K562 (cell line): ENCODE measurements at regions not wholly inside any gene's neighbourhood (a gene's known extent, or its start where the extent isn't known, plus 50 kb on each side); places are given as distances from the start of the nearest gene placed in this dataset.

ENCODE experiments used
- ATAC-seq: fragments of 200-7000 bp; cut with Tn5 transposase; 3 replicates; pipeline ENCODE4 v1.9.1; 2020; ENCODE audit warnings: moderate library complexity
- BruUV-seq: library from RNA; stranded (reverse); fragments of 400-500 nt; replicated peaks from 2 replicates; lab custom pipeline; 2021; lab: Mats Ljungman, UMichigan
- CTCF ChIA-PET: fragments of 300-600 bp; formaldehyde crosslinking; extraction: SDS; loops from one replicate; lab custom pipeline; 2021; ENCODE audit warnings: low intra/inter-chr PET ratio; lab: Yijun Ruan, JAX
- POLR2A ChIA-PET: fragments of 300-600, 350-650 bp; sonication (Branson Sonifier 250); formaldehyde crosslinking; extraction: SDS; loops from one replicate; lab custom pipeline; 2021; ENCODE audit warnings: antibody characterized with exemption, inconsistent platforms; lab: Yijun Ruan, JAX
- DNase-seq, 4 experiments: peaks; one replicate each; pipeline versions ENCODE4 v3.0.0 to v3.0.0-alpha.2; 2011 to 2018; ENCODE audit warnings: low spot score in 3 of 4, mixed read lengths in 3 of 4; ENCODE audit errors: extremely low read depth in 1 of 4
- FAIRE-seq: peaks from 2 replicates; lab custom pipeline; 2011; peaks lifted over from hg19 to GRCh38; lab: Jason Lieb, UNC
- H2AFZ ChIP-seq: 2 replicates; pipeline ENCODE4 v1.6.0; 2011; ENCODE audit warnings: low read depth, low read length, control low read depth, inconsistent platforms
- H3K27ac ChIP-seq: fragments of 200-600 bp; 3 replicates; pipeline ENCODE4 v1.8.0; 2011; ENCODE audit warnings: low read depth, mild to moderate bottlenecking, control low read depth, inconsistent platforms, low read length, moderate library complexity, mixed read lengths; ENCODE audit errors: extremely low read depth
- H3K27me3 ChIP-seq, 2 experiments: fragments of 300-600 bp in 1 of 2; 2 replicates in 1 of 2; 3 replicates in 1 of 2; pipeline versions ENCODE4 v1.6.0 to v1.8.0; 2011; ENCODE audit warnings: inconsistent platforms in 2 of 2, low read length in 2 of 2, mild to moderate bottlenecking in 1 of 2, mixed read lengths in 1 of 2, moderate library complexity in 1 of 2; ENCODE audit not compliant: control insufficient read depth in 2 of 2, insufficient read depth in 2 of 2
- H3K36me3 ChIP-seq: fragments of 300-600 bp; 3 replicates; pipeline ENCODE4 v1.8.0; 2011; ENCODE audit warnings: mild to moderate bottlenecking, low read length, inconsistent platforms; ENCODE audit not compliant: control insufficient read depth, insufficient read depth
- H3K4me1 ChIP-seq, 2 experiments: fragments of 200-600 bp in 1 of 2; replicated peaks in 1 of 2; 2 replicates in 1 of 2; 3 replicates in 1 of 2; pipeline versions ENCODE4 v1.5.1 to v1.8.0; 2011; ENCODE audit warnings: inconsistent platforms in 2 of 2, low read length in 2 of 2, mild to moderate bottlenecking in 1 of 2, mixed read lengths in 1 of 2, moderate library complexity in 1 of 2; ENCODE audit not compliant: control insufficient read depth in 2 of 2, insufficient read depth in 2 of 2
- H3K4me2 ChIP-seq: 2 replicates; pipeline ENCODE4 v1.6.1; 2011; ENCODE audit warnings: low read length, control low read depth, inconsistent platforms, mixed read lengths; ENCODE audit not compliant: insufficient read depth
- H3K4me3 ChIP-seq: fragments of 200-600 bp; sonication (generic), shearing (Covaris generic); 2 replicates; pipeline ENCODE4 v1.5.1; 2016; ENCODE audit warnings: control low read depth, inconsistent platforms
- H3K79me2 ChIP-seq: fragments of 200-600 bp; 3 replicates; pipeline ENCODE4 v1.8.0; 2011; ENCODE audit warnings: low read length, inconsistent platforms; ENCODE audit not compliant: control insufficient read depth, insufficient read depth
- H3K9ac ChIP-seq, 2 experiments: 2 replicates each; pipeline versions ENCODE4 v1.6.0 to v1.6.1; 2011; ENCODE audit warnings: low read depth in 2 of 2, low read length in 2 of 2, control low read depth in 1 of 2, inconsistent platforms in 1 of 2, mild to moderate bottlenecking in 1 of 2, mixed read lengths in 1 of 2; ENCODE audit not compliant: insufficient read depth in 1 of 2
- H3K9me1 ChIP-seq: one replicate; pipeline ENCODE4 v1.6.0; 2011; ENCODE audit warnings: inconsistent platforms, mild to moderate bottlenecking, low read length, moderate library complexity; ENCODE audit not compliant: control insufficient read depth, insufficient read depth
- H3K9me3 ChIP-seq: replicated peaks from 2 replicates; pipeline ENCODE4 v1.5.1; 2011; ENCODE audit warnings: low read depth, low read length, inconsistent platforms; ENCODE audit not compliant: control insufficient read depth, insufficient read depth
- H4K20me1 ChIP-seq: replicated peaks from 2 replicates; pipeline ENCODE4 v1.6.1; 2011; ENCODE audit warnings: low read length, inconsistent platforms, mixed read lengths; ENCODE audit not compliant: control insufficient read depth, insufficient read depth
- KAT2B ChIP-seq: IDR thresholded peaks from one replicate; pipeline ENCODE4 v1.6.1; 2012; ENCODE audit warnings: low read depth, mild to moderate bottlenecking, control low read depth, inconsistent platforms, low read length, moderate library complexity
- MEIS2 ChIP-seq: fragments of 450-650 bp; IDR thresholded peaks from 2 replicates; pipeline ENCODE4 v1.6.1; 2014; ENCODE audit warnings: mild to moderate bottlenecking; ENCODE audit not compliant: partially characterized antibody
- RBM22 ChIP-seq: fragments of 200-400 bp; formaldehyde crosslinking; IDR thresholded peaks from 2 replicates; pipeline ENCODE4 v1.6.1; 2018; ENCODE audit warnings: low read length, low read depth; ENCODE audit not compliant: poor library complexity, severe bottlenecking
- RBM39 ChIP-seq: fragments of 200-400 bp; formaldehyde crosslinking; optimal IDR thresholded peaks from 2 replicates; pipeline ENCODE3; 2018; ENCODE audit warnings: low read depth, low read length
- TFAM ChIP-seq: fragments of 250-450 bp; sonication (Bioruptor Pico); conservative IDR thresholded peaks from 2 replicates; pipeline ENCODE4 v1.5.0; 2021; ENCODE audit warnings: mild to moderate bottlenecking, moderate library complexity
- ZNF232 ChIP-seq: sonication (generic); formaldehyde crosslinking; IDR thresholded peaks from 2 replicates; pipeline ENCODE4 v1.8.0; 2022; ENCODE audit warnings: mild to moderate bottlenecking, missing genetic modification reagents
- WGBS: fragments of 100-300 bp; shearing (Covaris generic); methylation state at CpG from one replicate; pipeline ENCODE4 v1.1.6; 2016; ENCODE audit warnings: low coverage, mixed read lengths; ENCODE audit not compliant: insufficient coverage; ENCODE audit errors: missing lambda C conversion rate; 5-methylcytosine and 5-hydroxymethylcytosine counted together
- in situ Hi-C: fragments of 300-500 bp; cut with MboI; formaldehyde crosslinking; loops from 4 replicates; pipeline ENCODE4 v1.15.0; 2018; ENCODE audit warnings: inconsistent platforms, mixed read lengths
- intact Hi-C: fragments of 100-400 bp; cut with micrococcal nuclease; formaldehyde crosslinking; loops from 2 replicates; pipeline ENCODE4 v1.14.2; 2022
- TF ChIP-seq, protein P1 (sequence below): fragments of 200-800 bp; sonication (Bioruptor generic); IDR thresholded peaks from 2 replicates; pipeline ENCODE4 v1.6.1; 2017; ENCODE audit warnings: missing genetic modification characterization, missing compliant biosample characterization

GRCh38 chr7:81206217-81206616, 287.4 kb upstream of the SEMA3C start:
- Histone ChIP-seq H3K79me2 (no peaks in the 10 kb centered on the region), H3K4me3 (no peak overlapping the region), H3K4me2 (no peak overlapping the region), H3K9ac (no peak overlapping the region), H3K4me1 (peaks cover 0 to 8% of the 10 kb centered on the region in 2 experiments; a peak in 2 of 5 replicates), H4K20me1 (no peaks in the 10 kb centered on the region), H3K9me1 (no peaks in the 10 kb centered on the region), H3K27me3 (no peaks in the 10 kb centered on the region), H3K9me3 (no peaks in the 10 kb centered on the region), H3K36me3 (no peaks in the 10 kb centered on the region), H2AFZ (peak overlapping the region; percentile 34), H3K27ac (peak overlapping the region; percentile 33; the same call in 2 of the 3 replicates)
- ATAC-seq = no peak
- in situ Hi-C loops = no loop called here
- ChIA-PET POLR2A (interaction anchor here (0.6 kb wide), 1 partner anchor 211 kb away, joined by 3 read pairs; no protein-coding TSS in a partner anchor), CTCF (no interaction called here)
- FAIRE-seq = no peak
- TF ChIP-seq ZNF232 (CRISPR knock-in tag) = no peak
- TF ChIP-seq MEIS2 = peak; percentile 50
- TF ChIP-seq RBM39 = no peak
- TF ChIP-seq, protein P1, sequence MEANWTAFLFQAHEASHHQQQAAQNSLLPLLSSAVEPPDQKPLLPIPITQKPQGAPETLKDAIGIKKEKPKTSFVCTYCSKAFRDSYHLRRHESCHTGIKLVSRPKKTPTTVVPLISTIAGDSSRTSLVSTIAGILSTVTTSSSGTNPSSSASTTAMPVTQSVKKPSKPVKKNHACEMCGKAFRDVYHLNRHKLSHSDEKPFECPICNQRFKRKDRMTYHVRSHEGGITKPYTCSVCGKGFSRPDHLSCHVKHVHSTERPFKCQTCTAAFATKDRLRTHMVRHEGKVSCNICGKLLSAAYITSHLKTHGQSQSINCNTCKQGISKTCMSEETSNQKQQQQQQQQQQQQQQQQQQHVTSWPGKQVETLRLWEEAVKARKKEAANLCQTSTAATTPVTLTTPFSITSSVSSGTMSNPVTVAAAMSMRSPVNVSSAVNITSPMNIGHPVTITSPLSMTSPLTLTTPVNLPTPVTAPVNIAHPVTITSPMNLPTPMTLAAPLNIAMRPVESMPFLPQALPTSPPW = no peak
- no peak for TF ChIP-seq TFAM (CRISPR knock-in tag)
- no peak for TF ChIP-seq KAT2B
- no peak for TF ChIP-seq RBM22
- DNase-seq = no peak
- 4% methylated on average over 3 of the region's 3 CpGs for WGBS
- BruUV-seq = no TSS peak
- intact Hi-C loops = loop anchor here (5.0 kb wide), 1 partner anchor 44 kb away; no protein-coding TSS in a partner anchor
